Vagina (tissue), 2 donors: ENCODE measurements at regions not wholly inside any gene's neighbourhood (a gene's known extent, or its start where the extent isn't known, plus 50 kb on each side); places are given as distances from the start of the nearest gene placed in this dataset.
"Not testable (repeated sequence)": the region's sequence is repeated elsewhere in the genome, so short reads cannot be mapped to it uniquely, and the experiment has no call there.

Experiments used
- DNase-seq, 2 donors: peaks; one replicate each; pipeline ENCODE4 v3.0.0-alpha.2; 2017; ENCODE audit errors: extremely low spot score in 2 of 2
- H3K27ac ChIP-seq: fragments of 200-600 bp; sonication (generic); one replicate; pipeline ENCODE4 v1.5.1; 2019
- H3K27me3 ChIP-seq: fragments of 200-600 bp; sonication (generic); one replicate; pipeline ENCODE4 v1.5.1; 2019
- H3K36me3 ChIP-seq, 2 donors: fragments of 200-600 bp; sonication (generic); one replicate each; pipeline ENCODE4 v1.5.1; 2017 to 2019
- H3K4me1 ChIP-seq: fragments of 200-600 bp; sonication (generic); one replicate; pipeline ENCODE4 v1.5.1; 2019
- H3K4me3 ChIP-seq, 2 donors: fragments of 200-600 bp; sonication (generic); 1 replicate in 1 of 2; 2 replicates in 1 of 2; pipeline ENCODE4 v1.5.1; 2016 to 2019
- H3K9me3 ChIP-seq: fragments of 200-600 bp; sonication (generic); one replicate; pipeline ENCODE4 v1.5.1; 2019
- POLR2A ChIP-seq, 2 donors: fragments of 450-650 bp; IDR thresholded peaks; one replicate each; pipeline ENCODE4 v1.6.1; 2017; ENCODE audit warnings: antibody characterized with exemption in 2 of 2, mild to moderate bottlenecking in 2 of 2, moderate library complexity in 2 of 2
- POLR2AphosphoS5 ChIP-seq, 2 donors: sonication (generic); formaldehyde crosslinking; IDR thresholded peaks; one replicate each; pipeline ENCODE4 v1.9.0; 2017; ENCODE audit warnings: antibody characterized with exemption in 2 of 2, mild to moderate bottlenecking in 2 of 2, low read depth in 1 of 2; ENCODE audit not compliant: insufficient read depth in 1 of 2
- intact Hi-C: fragments of 100-400 bp; cut with DNase I; formaldehyde crosslinking; loops from one replicate; pipeline ENCODE4 v1.15.1; 2023
- TF ChIP-seq, protein P1 (sequence below), 3 experiments: fragments of 450-650 bp in 2 of 3; fragments of 200-600 bp in 1 of 3; sonication (generic) in 1 of 3; IDR thresholded peaks; one replicate each; pipeline ENCODE4 v1.5.1; 2017 to 2019; ENCODE audit warnings: antibody characterized with exemption in 3 of 3, mild to moderate bottlenecking in 2 of 3, moderate library complexity in 2 of 3

DNA sequence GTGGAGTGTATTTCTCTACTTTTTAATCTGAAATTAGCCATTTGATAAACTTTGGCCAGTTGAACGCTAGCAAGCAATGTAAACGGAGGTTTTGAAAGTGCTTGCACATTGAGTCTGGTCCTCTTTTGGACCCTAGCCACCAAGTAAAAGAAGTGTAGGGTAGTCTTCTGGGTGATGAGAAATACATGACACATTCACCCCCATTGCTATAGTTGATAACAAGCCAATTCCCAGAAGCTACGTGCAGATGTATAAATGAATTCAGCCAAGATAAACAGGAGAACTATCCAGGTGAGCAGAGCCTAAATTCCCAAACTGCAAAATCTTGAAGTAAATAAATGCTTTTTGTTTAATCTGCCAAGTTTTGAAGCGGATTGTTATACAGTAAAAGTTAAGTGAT lies 965.4 kb upstream of the GRIA3 start:
- intact Hi-C loops = no loop called here
- Histone ChIP-seq H3K27me3 (no peaks in the 10 kb centered on the region), H3K27ac (no peak overlapping the region), H3K4me3 (no peak overlapping the region), H3K4me1 (no peaks in the 10 kb centered on the region), H3K36me3 (no peaks in the 10 kb centered on the region), H3K9me3 (no peaks in the 10 kb centered on the region)
- DNase-seq = no peak
- TF ChIP-seq POLR2AphosphoS5 (IDR thresholded peaks at IDR 0.05; ENCODE audit: insufficient read depth in 1 of 2, low read depth in 1 of 2) (no peak), POLR2A (IDR thresholded peaks at IDR 0.05) (no peak)
- TF ChIP-seq, protein P1, sequence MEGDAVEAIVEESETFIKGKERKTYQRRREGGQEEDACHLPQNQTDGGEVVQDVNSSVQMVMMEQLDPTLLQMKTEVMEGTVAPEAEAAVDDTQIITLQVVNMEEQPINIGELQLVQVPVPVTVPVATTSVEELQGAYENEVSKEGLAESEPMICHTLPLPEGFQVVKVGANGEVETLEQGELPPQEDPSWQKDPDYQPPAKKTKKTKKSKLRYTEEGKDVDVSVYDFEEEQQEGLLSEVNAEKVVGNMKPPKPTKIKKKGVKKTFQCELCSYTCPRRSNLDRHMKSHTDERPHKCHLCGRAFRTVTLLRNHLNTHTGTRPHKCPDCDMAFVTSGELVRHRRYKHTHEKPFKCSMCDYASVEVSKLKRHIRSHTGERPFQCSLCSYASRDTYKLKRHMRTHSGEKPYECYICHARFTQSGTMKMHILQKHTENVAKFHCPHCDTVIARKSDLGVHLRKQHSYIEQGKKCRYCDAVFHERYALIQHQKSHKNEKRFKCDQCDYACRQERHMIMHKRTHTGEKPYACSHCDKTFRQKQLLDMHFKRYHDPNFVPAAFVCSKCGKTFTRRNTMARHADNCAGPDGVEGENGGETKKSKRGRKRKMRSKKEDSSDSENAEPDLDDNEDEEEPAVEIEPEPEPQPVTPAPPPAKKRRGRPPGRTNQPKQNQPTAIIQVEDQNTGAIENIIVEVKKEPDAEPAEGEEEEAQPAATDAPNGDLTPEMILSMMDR (IDR thresholded peaks at IDR 0.05) = no peak

DNA sequence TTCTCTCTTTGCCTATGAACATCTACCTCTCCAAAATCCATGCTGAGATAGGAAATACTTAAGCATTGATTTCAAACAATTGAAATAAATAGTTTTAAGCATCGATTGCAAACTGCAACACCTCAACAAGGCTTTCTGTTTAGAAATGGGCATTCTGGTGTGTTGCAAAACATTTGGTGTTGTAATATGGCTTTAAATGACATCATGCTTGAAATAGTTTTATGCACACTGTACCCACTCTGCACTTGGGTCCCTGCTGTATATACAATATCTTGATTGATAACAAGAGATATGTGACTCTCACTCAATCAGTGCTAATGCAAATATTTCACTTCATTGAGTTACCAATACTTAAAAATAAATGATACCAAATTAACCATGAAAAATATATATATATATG lies 964.9 kb upstream of the GRIA3 start:
- no peak for DNase-seq
- Histone ChIP-seq H3K27me3 (no peaks in the 10 kb centered on the region), H3K9me3 (no peaks in the 10 kb centered on the region), H3K36me3 (no peaks in the 10 kb centered on the region), H3K4me1 (no peaks in the 10 kb centered on the region), H3K27ac (no peak overlapping the region), H3K4me3 (no peak overlapping the region)
- TF ChIP-seq, protein P1 (IDR thresholded peaks at IDR 0.05) = no peak
- TF ChIP-seq POLR2AphosphoS5 (IDR thresholded peaks at IDR 0.05; ENCODE audit: insufficient read depth in 1 of 2, low read depth in 1 of 2) = no peak
- no peak for TF ChIP-seq POLR2A (IDR thresholded peaks at IDR 0.05)
- intact Hi-C loops = no loop called here

DNA sequence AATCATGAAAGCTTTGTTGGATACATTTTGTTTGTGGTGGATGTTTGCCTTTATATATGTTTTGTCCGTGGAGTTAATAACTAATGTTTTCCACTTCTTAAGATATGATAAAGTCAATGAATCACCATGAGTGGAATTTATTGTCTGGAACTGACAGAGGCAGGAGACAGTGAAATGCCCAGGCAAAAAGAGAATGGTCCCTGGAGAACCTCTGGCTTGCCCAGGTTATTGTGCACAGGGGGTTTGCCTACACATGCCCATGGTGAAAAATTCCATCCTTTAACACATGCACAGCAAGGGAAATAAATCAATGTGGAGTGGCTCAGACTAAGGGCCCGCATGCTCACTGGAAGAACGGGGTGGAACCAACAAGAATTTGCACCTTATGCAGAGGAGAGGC lies 964.3 kb upstream of the GRIA3 start:
- H3K9me3 ChIP-seq = no peaks in the 10 kb centered on the region
- H3K27ac ChIP-seq = no peak overlapping the region
- H3K27me3 ChIP-seq = no peaks in the 10 kb centered on the region
- intact Hi-C loops = no loop called here
- DNase-seq = no peak
- no peak overlapping the region for H3K4me3 ChIP-seq
- no peaks in the 10 kb centered on the region for H3K4me1 ChIP-seq
- H3K36me3 ChIP-seq = no peaks in the 10 kb centered on the region
- TF ChIP-seq POLR2A (IDR thresholded peaks at IDR 0.05) (no peak), POLR2AphosphoS5 (IDR thresholded peaks at IDR 0.05; ENCODE audit: insufficient read depth in 1 of 2, low read depth in 1 of 2) (no peak)
- TF ChIP-seq, protein P1 (IDR thresholded peaks at IDR 0.05) = no peak

DNA sequence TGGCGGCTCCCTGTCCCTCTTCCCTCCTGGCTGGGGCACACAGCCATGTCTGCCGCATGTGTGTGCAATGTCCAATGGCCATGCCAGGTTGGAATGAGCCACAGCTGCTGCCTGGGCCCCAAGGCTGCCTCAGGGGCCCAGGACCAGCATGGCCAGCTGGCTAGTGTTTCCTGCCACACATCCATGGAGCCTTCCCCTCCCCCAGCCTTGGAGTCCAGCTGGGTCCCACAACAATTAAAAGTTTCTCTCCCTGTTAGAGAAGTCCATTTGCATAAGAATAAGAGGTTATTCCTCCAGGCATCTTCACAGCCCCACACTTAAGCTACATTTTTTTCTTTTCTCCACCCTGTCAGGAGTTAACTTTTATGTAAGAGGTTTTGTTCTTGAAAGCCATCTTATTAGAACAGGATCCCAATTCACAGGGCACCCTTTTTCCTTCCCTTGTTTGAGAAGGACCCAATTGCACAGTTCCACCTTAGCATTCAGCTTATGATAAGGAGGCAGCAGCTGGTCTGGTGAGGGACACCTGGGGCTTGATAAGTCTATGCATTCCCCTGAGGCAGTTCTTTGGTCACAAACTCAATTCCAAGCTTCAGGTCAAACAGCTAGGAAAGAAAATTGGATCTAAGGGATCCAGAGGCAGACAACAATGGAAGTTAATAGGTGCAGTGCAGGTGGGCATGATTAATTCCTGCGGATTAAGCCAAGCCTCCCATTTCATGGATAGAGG lies 963.3 kb upstream of the GRIA3 start:
- intact Hi-C loops = no loop called here
- Histone ChIP-seq H3K4me1 (no peaks in the 10 kb centered on the region), H3K27me3 (no peaks in the 10 kb centered on the region), H3K27ac (no peak overlapping the region), H3K36me3 (no peaks in the 10 kb centered on the region), H3K4me3 (no peak overlapping the region), H3K9me3 (no peaks in the 10 kb centered on the region)
- DNase-seq = no peak
- TF ChIP-seq POLR2AphosphoS5 (IDR thresholded peaks at IDR 0.05; ENCODE audit: insufficient read depth in 1 of 2, low read depth in 1 of 2) = no peak
- TF ChIP-seq, protein P1 (IDR thresholded peaks at IDR 0.05) = no peak

DNA sequence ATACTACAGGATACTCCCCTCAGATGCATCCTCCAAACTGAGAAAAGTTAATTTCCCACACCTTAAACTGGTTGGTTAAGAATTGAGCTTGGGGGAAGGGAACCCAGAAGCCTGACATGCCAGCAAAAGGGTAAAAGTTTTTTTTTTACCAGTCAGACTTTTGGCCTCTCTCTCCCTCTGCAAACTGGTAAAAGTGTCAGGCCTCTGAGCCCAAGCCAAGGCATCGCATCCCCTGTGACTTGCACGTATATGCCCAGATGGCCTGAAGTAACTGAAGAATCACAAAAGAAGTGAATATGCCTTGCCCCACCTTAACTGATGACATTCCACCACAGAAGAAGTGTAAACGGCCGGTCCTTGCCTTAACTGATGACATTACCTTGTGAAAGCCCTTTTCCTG lies 962.3 kb upstream of the GRIA3 start:
- intact Hi-C loops, H3K4me1 ChIP-seq, H3K27ac ChIP-seq, H3K9me3 ChIP-seq, H3K36me3 ChIP-seq, DNase-seq, H3K27me3 ChIP-seq, H3K4me3 ChIP-seq: not testable (repeated sequence)

DNA sequence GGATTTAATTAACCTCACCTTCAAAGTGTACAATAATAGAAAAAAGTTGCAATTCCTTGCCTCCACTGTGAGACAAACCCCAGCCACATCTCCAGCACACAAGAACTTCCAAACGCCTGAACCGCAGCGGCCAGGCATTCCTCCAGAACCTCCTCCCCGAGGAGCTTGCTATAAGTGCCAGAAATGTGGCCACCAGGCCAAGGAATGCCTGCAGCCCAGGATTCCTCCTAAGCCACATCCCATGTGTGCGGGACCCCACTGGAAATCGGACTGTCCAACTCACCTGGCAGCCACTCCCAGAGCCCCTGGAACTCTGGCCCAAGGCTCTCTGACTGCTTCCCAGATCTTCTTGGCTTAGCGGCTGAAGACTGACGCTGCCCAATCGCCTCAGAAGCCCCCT lies 959.9 kb upstream of the GRIA3 start:
- DNase-seq, H3K9me3 ChIP-seq, H3K36me3 ChIP-seq, H3K4me1 ChIP-seq, H3K4me3 ChIP-seq, intact Hi-C loops, H3K27ac ChIP-seq, H3K27me3 ChIP-seq: not testable (repeated sequence)
